Muscle of arm (tissue), 1 donor: ENCODE measurements at regions not wholly inside any gene's neighbourhood (a gene's known extent, or its start where the extent isn't known, plus 50 kb on each side); places are given as distances from the start of the nearest gene placed in this dataset.
"Not testable (repeated sequence)": the region's sequence is repeated elsewhere in the genome, so short reads cannot be mapped to it uniquely, and the experiment has no call there.

Source experiments
- DNase-seq: peaks from one replicate; pipeline ENCODE4 v3.0.0-alpha.2; 2013

DNA sequence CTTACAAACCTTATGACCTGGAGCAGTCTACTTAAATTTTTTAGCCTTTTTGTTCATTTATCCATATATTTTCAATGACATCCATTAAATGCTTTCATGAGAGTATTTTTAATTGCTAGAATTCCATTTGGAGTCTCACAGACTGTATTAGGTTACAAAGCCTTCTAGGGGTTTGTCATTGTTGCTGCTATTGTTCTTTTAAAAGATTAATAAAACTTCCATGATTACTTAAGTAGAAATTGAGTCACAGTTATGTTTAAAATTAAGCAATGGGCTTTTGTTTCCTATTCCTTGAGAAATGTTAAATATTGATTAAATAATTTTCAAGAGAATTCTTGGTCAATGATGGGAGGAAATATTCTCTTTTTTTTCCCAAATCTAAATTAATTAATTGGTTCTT, 1408.4 kb upstream of the RAG2 start:
- DNase-seq, result no peak

DNA sequence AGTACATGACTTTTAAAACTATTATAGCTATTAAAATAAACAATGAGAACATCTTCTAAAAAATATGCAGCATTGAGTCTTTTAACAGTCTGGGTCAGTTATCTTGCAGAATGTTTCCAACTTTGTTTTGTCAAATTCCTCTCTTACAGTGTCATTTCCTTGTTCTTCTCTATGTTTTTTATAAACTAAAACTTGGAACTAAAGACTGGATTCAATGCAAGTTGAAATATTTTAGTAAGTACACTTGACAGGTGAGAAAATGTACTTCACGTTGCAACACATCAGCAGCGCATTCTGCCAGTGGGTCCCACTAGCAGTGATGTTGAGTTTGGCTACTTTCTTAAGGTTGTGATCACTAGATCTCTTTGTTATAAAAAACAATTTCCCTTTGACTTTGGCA, 1407.6 kb upstream of the RAG2 start:
- DNase-seq, result no peak

DNA sequence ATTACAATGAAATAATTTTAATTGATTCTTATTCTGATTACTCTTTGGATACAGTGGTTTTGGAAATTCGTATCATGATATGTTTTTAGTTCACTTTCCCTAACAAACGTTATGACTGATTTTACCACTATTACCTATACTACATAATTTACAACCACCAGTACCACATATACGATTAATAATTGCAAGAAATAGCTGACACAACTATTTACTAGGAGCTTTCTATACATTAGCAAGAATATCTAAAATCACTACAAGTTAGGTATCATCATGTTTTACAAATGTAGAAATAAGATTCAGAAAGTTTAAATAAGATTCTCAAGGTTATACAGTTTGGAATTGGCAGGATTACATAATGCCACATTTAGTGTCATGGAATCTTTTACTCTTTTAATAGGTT, 1401.1 kb upstream of the RAG2 start:
- no peak for DNase-seq

DNA sequence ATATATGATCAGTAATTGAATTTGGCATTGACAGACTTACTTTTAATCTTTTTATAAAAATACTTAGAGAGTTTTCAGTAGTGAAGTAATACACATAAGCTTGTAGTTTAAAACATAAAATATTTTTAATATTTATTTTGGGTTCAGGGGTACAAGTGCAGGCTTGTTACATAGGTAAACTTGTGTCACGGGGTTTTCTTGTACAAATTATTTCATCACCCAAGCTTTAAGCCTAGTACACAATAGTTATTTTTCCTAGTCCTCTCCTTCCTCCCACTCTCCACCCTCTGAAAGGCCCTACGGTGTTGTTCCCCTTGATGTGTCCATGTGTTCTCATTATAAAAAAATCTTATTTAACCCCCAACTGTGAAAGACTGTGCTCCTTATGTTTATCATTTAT, 1397.8 kb upstream of the RAG2 start:
- no peak for DNase-seq

DNA sequence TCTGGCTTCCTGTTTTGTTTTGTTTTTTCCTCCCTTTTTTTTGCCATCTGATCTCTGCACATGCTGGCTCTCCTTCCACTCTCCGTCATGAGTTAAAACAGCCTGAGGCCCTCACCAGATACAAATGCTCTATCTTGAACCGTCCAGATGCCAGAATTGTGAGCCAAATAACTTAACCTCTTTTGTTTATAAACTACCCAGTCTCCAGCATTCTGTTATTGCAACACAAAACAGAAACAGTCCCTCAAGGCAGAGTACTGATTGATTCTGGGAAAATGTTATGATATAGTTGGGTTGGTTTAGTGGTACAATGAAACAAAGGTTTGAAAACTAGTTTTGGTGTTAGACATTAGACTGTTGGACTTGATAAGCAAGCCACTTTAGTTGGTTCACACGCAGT, 1390.0 kb upstream of the RAG2 start:
- DNase-seq, result peak; percentile 31

DNA sequence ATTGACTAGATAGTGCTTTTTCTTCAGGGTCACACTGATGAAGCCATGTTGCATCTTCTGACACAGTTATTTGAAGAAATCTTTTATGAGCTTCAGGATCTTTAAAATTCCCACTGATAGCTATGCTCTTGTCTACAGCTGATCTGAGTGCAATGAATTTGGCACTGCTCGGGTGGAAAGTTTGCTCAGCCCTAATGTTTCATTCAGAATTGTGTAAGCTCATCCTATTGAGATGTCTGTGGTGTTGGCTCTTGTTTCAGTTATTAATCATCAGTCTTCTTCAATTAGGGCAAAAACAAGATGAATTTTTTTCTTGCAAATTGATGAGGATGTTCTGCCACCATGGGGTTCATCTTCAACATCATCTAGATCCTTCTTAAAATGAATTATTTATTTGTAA, 1387.0 kb upstream of the RAG2 start:
- no peak for DNase-seq

DNA sequence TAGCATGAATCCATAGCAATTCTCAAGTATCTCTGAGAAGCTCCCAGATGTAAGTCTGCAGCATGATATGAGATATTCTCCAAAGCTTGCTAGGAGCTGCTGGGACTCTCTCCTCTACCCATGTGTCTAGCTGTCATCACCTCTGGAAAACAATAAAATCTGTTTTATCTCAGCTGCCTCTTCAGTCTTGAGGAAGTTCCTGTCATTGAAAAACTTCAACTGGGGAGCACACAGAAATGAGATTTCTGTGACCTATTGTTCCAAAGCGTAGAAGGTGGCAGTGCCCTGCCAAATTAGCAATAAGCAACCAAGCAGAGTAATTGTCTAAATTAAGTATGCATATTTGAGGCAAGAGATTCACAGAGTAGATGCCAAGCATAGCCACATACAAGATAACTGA, 1380.6 kb upstream of the RAG2 start:
- no peak for DNase-seq

DNA sequence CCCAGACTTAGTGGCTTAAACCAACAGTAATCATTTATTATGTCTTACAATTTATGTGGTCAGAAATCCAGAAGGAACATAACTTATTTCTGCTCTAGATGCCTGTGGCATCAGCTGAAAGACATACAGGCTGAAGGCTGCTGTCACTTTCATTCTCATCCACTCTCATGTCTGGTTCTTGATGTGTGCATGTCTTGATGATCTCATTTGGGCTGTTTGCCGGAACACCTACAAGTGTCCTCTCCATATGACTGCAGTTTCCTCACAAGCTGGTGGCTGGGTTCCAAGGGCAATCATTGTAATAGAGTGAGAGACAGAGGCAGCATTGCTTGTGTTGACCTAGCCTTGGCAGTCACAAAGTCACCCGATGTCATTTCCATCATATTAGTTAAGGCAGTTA, 1375.9 kb upstream of the RAG2 start:
- no peak for DNase-seq

DNA sequence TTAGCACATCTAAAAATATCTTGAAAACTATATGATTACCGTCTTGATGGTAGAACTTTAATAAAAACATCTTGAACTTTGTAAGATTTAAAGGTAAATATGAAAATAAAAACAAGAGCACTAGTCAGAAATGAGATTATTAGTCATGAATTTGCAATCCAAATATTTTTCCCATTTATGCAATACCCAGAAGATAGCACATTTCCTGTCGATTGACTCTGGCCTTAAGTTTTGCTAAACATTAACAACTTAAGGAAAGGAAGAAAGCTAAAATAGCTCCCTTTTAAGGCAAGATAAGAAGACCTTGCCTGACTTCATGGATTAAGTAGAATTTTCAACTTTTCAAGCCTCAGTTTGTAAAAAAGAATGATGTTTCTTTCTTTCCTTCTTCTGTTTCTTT, 1374.7 kb upstream of the RAG2 start:
- no peak for DNase-seq

DNA sequence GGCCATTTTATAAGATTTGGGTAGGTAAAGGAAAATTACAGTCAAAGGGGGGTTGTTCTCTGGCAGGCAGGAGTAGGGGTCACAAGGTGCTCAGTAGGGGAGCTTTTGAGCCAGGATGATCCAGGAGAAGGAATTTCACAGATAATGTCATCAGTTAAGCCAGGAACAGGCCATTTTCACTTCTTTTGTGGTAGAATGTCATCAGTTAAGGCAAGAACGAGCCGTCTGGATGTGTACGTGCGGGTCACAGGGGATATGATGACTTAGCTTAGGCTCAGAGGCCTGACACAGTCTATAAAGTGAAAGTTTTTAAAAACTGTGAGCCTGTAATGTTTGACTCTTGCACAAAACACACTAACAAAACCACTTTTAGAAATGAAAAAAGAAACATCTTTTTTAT, 1371.3 kb upstream of the RAG2 start:
- DNase-seq, result not testable (repeated sequence)

DNA sequence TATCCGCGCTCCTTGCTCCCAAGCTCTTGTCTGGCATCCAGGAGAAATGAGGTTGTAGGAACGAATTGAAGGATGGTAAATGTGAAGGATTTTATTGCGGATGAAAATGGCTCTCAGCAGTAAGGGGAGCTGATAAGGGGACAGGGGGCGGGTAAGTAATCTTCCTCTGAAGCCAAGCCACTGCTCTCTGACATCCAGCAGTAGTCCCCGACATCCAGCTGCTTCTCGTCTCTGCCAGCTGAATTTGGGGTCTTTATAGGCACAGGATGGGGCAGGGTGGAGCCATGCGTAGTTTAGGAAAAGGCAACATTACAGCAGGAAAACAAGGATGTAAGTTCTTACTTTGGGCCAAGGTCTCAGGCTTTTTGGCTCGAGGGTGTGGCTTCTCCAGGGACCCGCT, 1370.1 kb upstream of the RAG2 start:
- DNase-seq, result no peak

DNA sequence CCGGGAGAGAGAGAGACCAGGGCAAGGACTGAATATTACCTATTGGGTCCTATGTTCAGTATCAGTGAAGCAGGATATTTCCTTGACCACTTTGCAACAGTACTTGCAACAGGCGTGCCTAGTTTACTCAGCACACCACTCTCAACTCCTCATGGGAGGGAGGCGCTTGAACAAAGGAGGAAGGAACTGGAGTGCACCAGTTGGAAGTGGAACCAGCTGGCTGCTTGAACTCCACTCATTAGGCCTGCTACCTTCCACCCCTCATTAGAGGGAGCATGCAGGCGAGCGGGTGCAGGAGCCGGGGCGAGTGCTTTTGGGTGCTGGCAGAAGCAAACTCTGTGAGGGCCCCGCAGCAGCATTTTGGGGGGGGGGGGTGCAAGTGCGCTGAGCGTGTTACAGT, 1369.6 kb upstream of the RAG2 start:
- no peak for DNase-seq

DNA sequence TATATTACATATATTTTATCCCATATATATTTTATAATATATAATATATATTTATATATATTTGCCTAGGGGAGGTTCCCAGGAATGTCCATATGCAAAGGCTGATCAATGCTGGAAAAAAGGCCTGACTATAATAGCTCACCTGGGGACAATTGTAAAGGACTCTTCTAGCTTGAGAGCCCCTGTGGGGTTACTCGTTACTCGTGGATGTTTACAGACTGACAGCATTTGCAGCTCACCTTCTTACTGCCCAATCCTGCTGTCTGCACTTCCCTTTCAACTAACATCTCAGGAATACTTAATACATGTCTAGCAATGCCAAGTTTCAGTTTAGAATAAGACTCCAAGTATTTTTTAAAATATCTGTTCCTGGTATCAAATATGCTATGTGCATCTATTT, 1365.4 kb upstream of the RAG2 start:
- DNase-seq, result no peak

DNA sequence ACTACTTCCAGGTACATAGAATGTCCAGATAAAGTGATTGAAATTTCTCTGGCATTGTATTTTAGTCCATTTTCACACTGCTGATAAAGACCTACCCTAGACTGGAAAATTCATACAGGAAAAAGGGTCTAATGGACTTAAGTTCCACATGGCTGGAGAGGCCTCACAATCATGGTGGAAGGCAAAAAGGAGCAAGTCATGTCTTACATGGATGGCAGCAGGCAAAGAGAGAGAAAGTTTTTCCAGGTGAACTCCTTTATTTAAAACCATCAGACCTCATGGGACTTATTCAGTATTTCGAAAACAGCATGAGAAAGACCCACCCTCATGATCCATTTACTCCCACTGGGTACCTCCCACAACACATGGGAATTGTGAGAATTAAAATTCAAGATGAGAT, 1359.7 kb upstream of the RAG2 start:
- DNase-seq, result no peak

DNA sequence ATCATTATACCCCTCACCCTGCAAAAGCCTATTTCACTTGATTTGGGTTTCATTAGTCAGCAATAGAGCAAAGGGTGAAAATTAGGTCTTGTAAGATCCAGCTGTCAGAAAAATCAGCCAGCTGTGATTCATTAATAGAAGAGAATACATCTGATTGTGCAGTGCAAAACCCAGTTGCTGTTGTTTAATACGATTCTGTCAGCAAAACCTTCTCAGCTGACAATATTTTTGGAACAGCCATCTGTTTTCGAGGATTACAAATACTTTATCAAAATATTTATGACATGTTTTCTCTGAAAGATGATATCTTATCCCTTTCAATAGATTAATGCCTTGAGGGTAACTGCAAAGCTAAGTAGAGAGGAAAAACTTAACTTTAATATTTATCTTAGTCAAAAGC, 1354.0 kb upstream of the RAG2 start:
- DNase-seq, result peak; percentile 4

DNA sequence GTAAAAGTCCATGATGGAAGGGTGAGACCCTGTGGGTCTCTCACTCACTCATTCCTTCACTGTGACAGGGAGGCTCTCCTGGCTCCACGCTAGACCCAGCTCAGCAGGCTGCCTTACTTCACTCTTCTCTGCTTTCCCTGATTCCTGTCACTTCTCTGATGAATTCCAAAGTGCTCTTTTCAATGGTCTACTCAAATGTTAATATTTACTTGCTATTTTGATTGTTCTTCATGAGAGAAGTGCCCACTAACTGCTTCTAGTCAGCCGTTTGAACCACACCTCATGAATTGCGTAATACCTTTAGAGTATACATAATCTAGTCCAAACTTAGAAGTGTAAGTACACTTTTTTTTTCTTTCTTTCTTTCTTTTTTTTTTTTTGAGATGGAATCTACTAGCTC, 1350.2 kb upstream of the RAG2 start:
- DNase-seq, result no peak

DNA sequence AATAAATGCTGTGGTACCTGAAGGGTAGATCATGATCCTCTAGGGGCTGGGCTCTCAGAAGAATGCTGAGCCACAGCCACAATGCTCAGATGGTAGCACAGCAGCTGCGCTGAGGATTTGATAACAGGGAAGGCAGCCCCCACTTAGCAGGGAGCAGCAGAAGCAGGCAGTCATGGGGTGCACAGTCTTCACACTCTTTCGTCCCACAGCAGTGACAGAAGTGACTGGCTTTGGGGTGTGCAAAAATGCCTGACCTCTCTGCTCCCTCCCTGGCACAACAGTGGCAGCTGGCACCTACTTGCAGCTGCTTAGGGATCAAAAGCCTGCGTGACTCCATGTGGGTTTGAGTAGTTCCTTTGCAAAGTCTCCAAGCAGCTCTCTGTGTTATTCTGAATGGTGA, 1349.8 kb upstream of the RAG2 start:
- DNase-seq, result no peak

DNA sequence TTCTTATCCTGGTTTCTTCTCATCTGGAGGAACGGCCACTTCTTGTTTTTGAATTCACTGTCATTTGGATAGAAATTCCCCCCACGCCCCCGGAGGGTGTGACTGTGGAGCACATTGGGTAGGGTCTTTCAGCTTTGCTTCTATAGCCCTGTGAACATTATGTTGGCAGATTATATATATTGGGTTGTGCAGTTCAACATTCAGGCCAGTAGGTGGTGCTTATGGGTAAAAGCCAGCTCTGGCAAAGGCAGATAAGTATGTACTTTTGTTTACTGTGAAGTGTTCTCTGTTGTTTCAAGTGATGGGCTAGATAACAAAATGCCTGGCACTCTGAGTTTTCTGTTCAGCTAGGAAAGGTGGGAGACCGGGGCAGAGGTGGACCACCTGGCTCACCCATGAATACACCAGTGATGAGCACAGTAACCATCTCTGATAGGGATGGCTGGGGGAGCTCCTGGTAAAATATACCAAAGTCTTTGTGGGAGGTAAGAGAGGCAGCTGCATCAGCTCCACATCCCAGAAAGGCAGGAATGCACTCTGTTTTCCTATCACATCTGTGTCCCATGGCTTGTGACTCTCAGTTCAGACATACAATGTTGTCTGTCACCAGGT, 1348.2 kb upstream of the RAG2 start:
- DNase-seq, result peak; percentile 15

DNA sequence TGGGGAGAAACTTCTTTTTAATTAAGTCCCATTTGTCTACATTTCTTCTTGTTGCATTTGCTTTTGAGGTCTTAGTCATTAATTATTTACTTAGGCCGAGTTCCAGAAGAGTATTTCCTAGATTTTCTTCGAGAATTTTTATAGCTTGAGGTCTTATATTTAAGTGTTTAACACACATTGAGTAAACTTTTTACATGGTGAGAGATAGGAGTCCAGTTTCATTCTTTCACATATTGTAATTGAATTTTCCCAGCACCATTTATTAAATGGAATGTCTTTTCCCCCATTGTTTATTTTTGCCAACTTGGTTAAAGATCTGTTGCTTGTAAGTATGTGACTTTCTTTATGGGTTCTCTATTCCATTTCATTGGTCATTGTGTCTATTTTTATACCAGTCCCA, 1344.0 kb upstream of the RAG2 start:
- no peak for DNase-seq

DNA sequence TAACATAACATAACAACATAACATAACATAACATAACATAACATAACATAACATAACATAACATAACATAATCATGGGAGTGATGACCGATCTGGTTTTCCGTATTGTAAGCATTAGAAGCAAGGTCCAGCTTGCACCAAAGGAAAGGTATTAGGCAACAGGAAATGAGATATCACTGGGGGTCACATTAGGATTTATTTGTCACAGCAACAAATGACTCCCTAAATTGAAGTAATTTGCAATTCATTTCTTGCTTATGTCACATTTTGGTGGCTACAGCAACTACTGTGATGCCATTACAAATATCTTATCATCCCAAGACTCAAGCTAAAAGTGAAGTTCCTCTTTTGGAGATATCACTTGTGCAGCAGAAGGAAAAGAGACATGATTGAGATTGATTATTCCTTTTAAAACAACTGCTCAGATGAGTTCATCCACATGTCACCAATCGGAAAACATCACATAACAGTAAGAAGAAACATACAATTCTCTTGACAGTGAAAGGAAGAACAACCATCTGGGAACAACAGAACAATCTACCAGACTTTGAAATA, 1331.1 kb upstream of the RAG2 start:
- DNase-seq, result no peak

DNA sequence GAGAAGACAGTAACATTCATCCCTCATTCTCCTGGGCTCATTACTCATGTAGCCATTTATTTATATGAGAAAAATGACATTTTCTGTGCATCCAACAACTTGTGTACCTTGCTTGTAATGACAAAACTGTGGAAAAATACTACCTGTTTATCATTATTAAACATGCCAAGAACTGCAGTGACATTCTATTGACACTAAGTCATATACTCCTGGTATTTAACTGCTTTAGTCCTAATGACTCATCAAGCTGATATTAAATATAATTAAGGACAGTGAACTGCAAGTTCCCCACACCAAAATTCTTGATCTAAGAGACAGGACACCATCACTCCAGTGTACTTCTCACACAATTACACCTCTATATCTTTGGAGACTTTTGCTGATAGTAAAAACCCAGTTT, 1328.7 kb upstream of the RAG2 start:
- DNase-seq, result no peak

DNA sequence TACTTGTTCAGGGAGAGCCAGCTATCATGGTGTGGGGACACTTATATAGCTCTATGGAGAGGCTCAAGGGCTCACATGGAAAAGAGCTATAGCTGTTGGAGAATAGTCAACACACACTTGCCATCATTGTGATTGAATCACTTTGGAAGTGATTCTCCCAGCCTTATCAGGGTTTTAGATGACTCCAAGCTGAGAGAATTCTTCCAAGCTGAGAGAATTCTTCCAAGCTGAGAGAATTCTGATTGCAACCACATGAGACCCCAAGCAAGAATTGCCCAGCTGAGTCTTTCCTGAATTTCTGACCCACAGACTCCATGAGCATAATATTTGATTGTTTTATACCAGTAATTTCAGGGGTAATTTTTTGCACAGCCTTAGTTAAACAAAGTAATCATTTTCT, 1318.3 kb upstream of the RAG2 start:
- peak; percentile 0 for DNase-seq

DNA sequence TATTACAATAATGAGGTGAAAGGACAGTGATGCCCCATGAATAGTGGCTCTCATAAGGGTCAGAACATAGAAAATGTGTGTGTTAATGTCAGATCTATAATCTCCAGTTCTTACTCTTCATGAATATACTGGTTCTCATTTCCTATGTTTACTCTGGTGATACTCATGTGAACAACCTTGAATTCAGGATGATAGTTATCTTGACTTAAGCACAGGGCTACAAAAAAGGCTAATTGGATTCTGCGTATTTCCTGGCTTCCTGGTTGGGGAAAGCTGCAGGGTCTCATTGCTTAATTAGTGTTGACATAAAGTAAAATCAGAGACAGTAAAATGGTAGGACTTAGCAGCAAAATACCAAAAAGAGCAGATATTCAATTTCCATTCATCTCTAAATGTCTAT, 1316.8 kb upstream of the RAG2 start:
- DNase-seq, result no peak

DNA sequence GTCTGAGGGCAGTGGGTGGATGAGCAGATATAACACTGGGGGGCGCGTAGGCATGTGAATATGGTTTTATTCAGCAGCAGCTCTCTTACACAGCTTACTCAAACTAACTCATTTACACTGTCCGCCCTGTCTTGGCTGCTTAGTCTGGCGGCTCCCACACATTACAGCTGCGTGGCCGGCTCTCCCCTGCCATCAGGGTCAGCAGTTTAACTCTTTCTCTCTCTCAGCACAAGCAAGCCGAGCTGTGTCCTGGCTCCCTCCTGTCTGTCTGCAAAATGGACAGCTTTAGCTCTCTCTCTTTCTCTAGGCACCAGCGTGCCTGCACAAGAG, 1310.1 kb upstream of the RAG2 start:
- no peak for DNase-seq
